ENCODE measurements at regions not wholly inside any gene's neighbourhood (a gene's known extent, or its start where the extent isn't known, plus 50 kb on each side); places are given as distances from the start of the nearest gene placed in this dataset.
"Not testable (repeated sequence)": the region's sequence is repeated elsewhere in the genome, so short reads cannot be mapped to it uniquely, and the experiment has no call there.

- no peaks in the 10 kb centered on the region for H3K27me3 ChIP-seq (ENCODE audit: low read depth)
- H3K27ac ChIP-seq (replicated peaks) = no peak overlapping the region
- peaks cover 9% of the 10 kb centered on the region for H3K9me3 ChIP-seq (replicated peaks)
- peaks cover 5% of the 10 kb centered on the region for H3K4me1 ChIP-seq
- H3K4me3 ChIP-seq = no peak overlapping the region
- H3K36me3 ChIP-seq = no peaks in the 10 kb centered on the region
- intact Hi-C loops (cut with micrococcal nuclease) = no loop called here
- no peak for TF ChIP-seq CTCF (IDR thresholded peaks at IDR 0.05; ENCODE audit: borderline replicate concordance)
- no peak for DNase-seq
Measured at GRCh38 chr2:215723631-215724011, 287.8 kb upstream of the FN1 start.

GRCh38 chr2:215722986-215723630 lies 287.2 kb upstream of the FN1 start:
- peaks cover 9% of the 10 kb centered on the region for H3K9me3 ChIP-seq (replicated peaks)
- intact Hi-C loops (cut with micrococcal nuclease) = no loop called here
- no peak for DNase-seq
- TF ChIP-seq CTCF (IDR thresholded peaks at IDR 0.05; ENCODE audit: borderline replicate concordance) = no peak
- H3K27ac ChIP-seq (replicated peaks) = no peak overlapping the region
- H3K36me3 ChIP-seq = no peaks in the 10 kb centered on the region
- H3K4me1 ChIP-seq = peaks cover 10% of the 10 kb centered on the region
- no peak overlapping the region for H3K4me3 ChIP-seq
- no peaks in the 10 kb centered on the region for H3K27me3 ChIP-seq (ENCODE audit: low read depth)

GRCh38 chr2:215722125-215722524 lies 286.3 kb upstream of the FN1 start:
- no peak for DNase-seq
- no peak for TF ChIP-seq CTCF (IDR thresholded peaks at IDR 0.05; ENCODE audit: borderline replicate concordance)
- no peak overlapping the region for H3K4me3 ChIP-seq
- peaks cover 5% of the 10 kb centered on the region for H3K9me3 ChIP-seq (replicated peaks)
- no peaks in the 10 kb centered on the region for H3K36me3 ChIP-seq
- peaks cover 18% of the 10 kb centered on the region for H3K4me1 ChIP-seq
- H3K27ac ChIP-seq (replicated peaks) = no peak overlapping the region
- intact Hi-C loops (cut with micrococcal nuclease) = no loop called here
- H3K27me3 ChIP-seq (ENCODE audit: low read depth) = no peaks in the 10 kb centered on the region

GRCh38 chr2:215721515-215721914 lies 285.6 kb upstream of the FN1 start:
- H3K27ac ChIP-seq (replicated peaks); H3K9me3 ChIP-seq (replicated peaks); H3K4me3 ChIP-seq; H3K27me3 ChIP-seq (ENCODE audit: low read depth); H3K36me3 ChIP-seq; DNase-seq; intact Hi-C loops (cut with micrococcal nuclease): not testable (repeated sequence)
- peaks cover 22% of the 10 kb centered on the region for H3K4me1 ChIP-seq

- DNase-seq = no peak
- no peak for TF ChIP-seq CTCF (IDR thresholded peaks at IDR 0.05; ENCODE audit: borderline replicate concordance)
- no peaks in the 10 kb centered on the region for H3K36me3 ChIP-seq
- peak overlapping the region; percentile 71 for H3K27ac ChIP-seq (replicated peaks)
- peaks cover 22% of the 10 kb centered on the region for H3K4me1 ChIP-seq
- no peak overlapping the region for H3K4me3 ChIP-seq
- H3K9me3 ChIP-seq (replicated peaks) = no peaks in the 10 kb centered on the region
- intact Hi-C loops (cut with micrococcal nuclease) = no loop called here
- H3K27me3 ChIP-seq (ENCODE audit: low read depth) = no peaks in the 10 kb centered on the region
Measured at GRCh38 chr2:215718890-215719289, 283.0 kb upstream of the FN1 start.

GRCh38 chr2:215718436-215718835 lies 282.6 kb upstream of the FN1 start:
- TF ChIP-seq CTCF (IDR thresholded peaks at IDR 0.05; ENCODE audit: borderline replicate concordance) = no peak
- intact Hi-C loops (cut with micrococcal nuclease) = no loop called here
- Histone ChIP-seq H3K36me3 (no peaks in the 10 kb centered on the region), H3K4me1 (peaks cover 26% of the 10 kb centered on the region), H3K27me3 (ENCODE audit: low read depth) (no peaks in the 10 kb centered on the region), H3K4me3 (no peak overlapping the region), H3K9me3 (replicated peaks) (no peaks in the 10 kb centered on the region), H3K27ac (replicated peaks) (peak overlapping the region; percentile 71)
- DNase-seq = no peak
